ENCODE measurements at regions not wholly inside any gene's neighbourhood (a gene's known extent, or its start where the extent isn't known, plus 50 kb on each side); places are given as distances from the start of the nearest gene placed in this dataset.
"Not testable (repeated sequence)": the region's sequence is repeated elsewhere in the genome, so short reads cannot be mapped to it uniquely, and the experiment has no call there.

GRCh38 chr2:111610035-111610434 is 274.0 kb downstream of the ANAPC1 start:
- H4K20me1 ChIP-seq (ENCODE audit: insufficient read depth, low read length); H3K79me2 ChIP-seq (ENCODE audit: insufficient read depth, low read depth, low read length); CTCF ChIA-PET (ENCODE audit: unreplicated experiment); H3K36me3 ChIP-seq (ENCODE audit: insufficient read depth, low read length); DNase-seq (ENCODE audit: low spot score); H3K4me3 ChIP-seq (ENCODE audit: low read depth, low read length, poor library complexity, severe bottlenecking); H3K9me2 ChIP-seq (ENCODE audit: insufficient read depth, low read length); H3K4me2 ChIP-seq (ENCODE audit: low read length); H3K27ac ChIP-seq (ENCODE audit: low read depth, low read length, poor library complexity, severe bottlenecking); H3K9me3 ChIP-seq (ENCODE audit: low read length); intact Hi-C loops (cut with micrococcal nuclease; ENCODE audit: unreplicated experiment); POLR2A ChIA-PET; BruUV-seq (replicated peaks); H2AFZ ChIP-seq (ENCODE audit: low read length): not testable (repeated sequence)
- peaks cover 14% of the 10 kb centered on the region for H3K4me1 ChIP-seq (ENCODE audit: insufficient read depth, low read length, poor library complexity, severe bottlenecking)

GRCh38 chr2:111616651-111617218 is 267.3 kb downstream of the ANAPC1 start:
- TF ChIP-seq CTCF (conservative IDR thresholded peaks at IDR 0.05; ENCODE audit: low read length) (no peak), EZH2phosphoT487 (IDR thresholded peaks at IDR 0.05; ENCODE audit: borderline replicate concordance, low read depth, low read length) (no peak)
- Histone ChIP-seq H2AFZ (ENCODE audit: low read length) (no peak overlapping the region), H3K9me2 (ENCODE audit: insufficient read depth, low read length) (no peaks in the 10 kb centered on the region), H3K4me1 (ENCODE audit: insufficient read depth, low read length, poor library complexity, severe bottlenecking) (peaks cover 3% of the 10 kb centered on the region), H4K20me1 (ENCODE audit: insufficient read depth, low read length) (no peaks in the 10 kb centered on the region), H3K4me3 (ENCODE audit: low read depth, low read length, poor library complexity, severe bottlenecking) (no peak overlapping the region), H3K4me2 (ENCODE audit: low read length) (no peak overlapping the region), H3K27ac (ENCODE audit: low read depth, low read length, poor library complexity, severe bottlenecking) (no peak overlapping the region), H3K9me3 (ENCODE audit: low read length) (no peaks in the 10 kb centered on the region), H3K36me3 (ENCODE audit: insufficient read depth, low read length) (no peaks in the 10 kb centered on the region), H3K79me2 (ENCODE audit: insufficient read depth, low read depth, low read length) (no peaks in the 10 kb centered on the region)
- no peak for DNase-seq (ENCODE audit: low spot score)
- intact Hi-C loops (cut with micrococcal nuclease; ENCODE audit: unreplicated experiment) = no loop called here
- ChIA-PET CTCF (ENCODE audit: unreplicated experiment) (no interaction called here), POLR2A (no interaction called here)
- no TSS peak for BruUV-seq (replicated peaks)

- BruUV-seq (replicated peaks) = no TSS peak
- H3K9me3 ChIP-seq (ENCODE audit: low read length) = no peaks in the 10 kb centered on the region
- no peaks in the 10 kb centered on the region for H3K36me3 ChIP-seq (ENCODE audit: insufficient read depth, low read length)
- H3K4me3 ChIP-seq (ENCODE audit: low read depth, low read length, poor library complexity, severe bottlenecking) = no peak overlapping the region
- no peak overlapping the region for H3K4me2 ChIP-seq (ENCODE audit: low read length)
- peaks cover 3% of the 10 kb centered on the region for H3K4me1 ChIP-seq (ENCODE audit: insufficient read depth, low read length, poor library complexity, severe bottlenecking)
- TF ChIP-seq CTCF (conservative IDR thresholded peaks at IDR 0.05; ENCODE audit: low read length) (no peak), EZH2phosphoT487 (IDR thresholded peaks at IDR 0.05; ENCODE audit: borderline replicate concordance, low read depth, low read length) (no peak)
- POLR2A ChIA-PET = no interaction called here
- H2AFZ ChIP-seq (ENCODE audit: low read length) = no peak overlapping the region
- no peak overlapping the region for H3K27ac ChIP-seq (ENCODE audit: low read depth, low read length, poor library complexity, severe bottlenecking)
- H3K79me2 ChIP-seq (ENCODE audit: insufficient read depth, low read depth, low read length) = no peaks in the 10 kb centered on the region
- no peaks in the 10 kb centered on the region for H3K9me2 ChIP-seq (ENCODE audit: insufficient read depth, low read length)
- CTCF ChIA-PET (ENCODE audit: unreplicated experiment) = no interaction called here
- intact Hi-C loops (cut with micrococcal nuclease; ENCODE audit: unreplicated experiment) = no loop called here
- H4K20me1 ChIP-seq (ENCODE audit: insufficient read depth, low read length) = no peaks in the 10 kb centered on the region
- DNase-seq (ENCODE audit: low spot score) = no peak
These were observed 266.4 kb downstream of the ANAPC1 start for GRCh38 chr2:111617299-111618225.
